Inflammatory macrophage treated with lipopolysaccharide for 1 hour (primary cell): ENCODE measurements at regions not wholly inside any gene's neighbourhood (a gene's known extent, or its start where the extent isn't known, plus 50 kb on each side); places are given as distances from the start of the nearest gene placed in this dataset.
"Not testable (repeated sequence)": the region's sequence is repeated elsewhere in the genome, so short reads cannot be mapped to it uniquely, and the experiment has no call there.

ENCODE experiments used
- DNase-seq, 2 donors: peaks; one replicate each; pipeline ENCODE4 v3.0.0-alpha.2; 2020 to 2022

- no peak for DNase-seq
These were observed 98.8 kb downstream of the SLC25A47 start for GRCh38 chr14:100421756-100422470.

GRCh38 chr14:100422556-100423316 lies 99.6 kb downstream of the SLC25A47 start:
- DNase-seq = no peak

GRCh38 chr14:100423317-100424010 lies 100.3 kb downstream of the SLC25A47 start:
- no peak for DNase-seq

GRCh38 chr14:100424504-100425428 lies 101.6 kb downstream of the SLC25A47 start:
- DNase-seq = no peak

GRCh38 chr14:100425429-100425827 lies 102.3 kb downstream of the SLC25A47 start:
- DNase-seq = no peak

GRCh38 chr14:100426314-100426713 lies 103.2 kb downstream of the SLC25A47 start:
- DNase-seq = no peak

- DNase-seq = no peak
These were observed 104.0 kb downstream of the SLC25A47 start for GRCh38 chr14:100427166-100427565.

- DNase-seq = peak in 1 of 2 donors; percentile 37
These were observed 105.6 kb downstream of the SLC25A47 start for GRCh38 chr14:100428727-100429126.

GRCh38 chr14:100429537-100429936 lies 106.4 kb downstream of the SLC25A47 start:
- no peak for DNase-seq

- no peak for DNase-seq
These were observed 107.4 kb downstream of the SLC25A47 start for GRCh38 chr14:100430571-100430970.

GRCh38 chr14:100431461-100431860 lies 108.3 kb downstream of the SLC25A47 start:
- not testable (repeated sequence) for DNase-seq

- peak in 1 of 2 donors; percentile 7 for DNase-seq
These were observed 109.7 kb downstream of the SLC25A47 start for GRCh38 chr14:100432652-100433427.

GRCh38 chr14:100433428-100433814 lies 110.3 kb downstream of the SLC25A47 start:
- DNase-seq = no peak

- peak; percentile 77 to 87 for DNase-seq
These were observed 111.0 kb downstream of the SLC25A47 start for GRCh38 chr14:100434033-100434601.

- DNase-seq = no peak
These were observed 111.8 kb downstream of the SLC25A47 start for GRCh38 chr14:100434911-100435438.

- DNase-seq = no peak
These were observed 112.3 kb downstream of the SLC25A47 start for GRCh38 chr14:100435459-100435858.

- DNase-seq = no peak
These were observed 113.7 kb downstream of the SLC25A47 start for GRCh38 chr14:100436745-100437406.

- no peak for DNase-seq
These were observed 115.1 kb downstream of the SLC25A47 start for GRCh38 chr14:100438271-100438670.

GRCh38 chr14:100438678-100439592 lies 115.8 kb downstream of the SLC25A47 start:
- no peak for DNase-seq
